ENCODE measurements at regions not wholly inside any gene's neighbourhood (a gene's known extent, or its start where the extent isn't known, plus 50 kb on each side); places are given as distances from the start of the nearest gene placed in this dataset.

GRCh38 chr2:30349691-30350090 lies 97.4 kb upstream of the LCLAT1 start:
- Mint-ChIP-seq H3K4me1 (peaks cover 24% of the 10 kb centered on the region), H3K9me3 (no peaks in the 10 kb centered on the region), H3K27ac (no peak overlapping the region), H3K36me3 (ENCODE audit: low read depth) (no peaks in the 10 kb centered on the region), H3K4me3 (no peak overlapping the region), H3K27me3 (ENCODE audit: insufficient read depth) (no peaks in the 10 kb centered on the region)
- no peaks in the 10 kb centered on the region for H3K36me3 ChIP-seq (ENCODE audit: control insufficient read depth, insufficient read depth, low read length)
- H3K9ac ChIP-seq (ENCODE audit: extremely low read depth, low read length, poor library complexity, severe bottlenecking), result no peak overlapping the region
- no peak overlapping the region for H3K27ac ChIP-seq (ENCODE audit: low read depth, low read length)
- H3K4me1 ChIP-seq (ENCODE audit: control insufficient read depth, insufficient read depth, low read length), result peaks cover 6% of the 10 kb centered on the region
- H3K27me3 ChIP-seq (ENCODE audit: control insufficient read depth, insufficient read depth, low read length, poor library complexity, severe bottlenecking), result no peaks in the 10 kb centered on the region
- no peak overlapping the region for H3K4me3 ChIP-seq (ENCODE audit: low read length)
- peaks cover under 1% of the 10 kb centered on the region for H3K9me3 ChIP-seq (ENCODE audit: control insufficient read depth, low read length)
- WGBS, 2 experiments (ENCODE audit: insufficient coverage in 1 of 2, insufficient read length in 1 of 2), result 82 to 89% methylated on average over 4 to 7 of the region's 7 CpGs
- TF ChIP-seq CTCF (conservative IDR thresholded peaks at IDR 0.05), result no peak
- DNase-seq, result no peak

- 52 to 87% methylated on average over 8 to 9 of the region's 9 CpGs for WGBS, 2 experiments (ENCODE audit: insufficient coverage in 1 of 2, insufficient read length in 1 of 2)
- H3K27ac Mint-ChIP-seq, result no peak overlapping the region
- no peak for TF ChIP-seq CTCF (conservative IDR thresholded peaks at IDR 0.05)
Observed at GRCh38 chr2:30351116-30351515, 95.9 kb upstream of the LCLAT1 start.

GRCh38 chr2:30351949-30352348 lies 95.1 kb upstream of the LCLAT1 start:
- no peak overlapping the region for H3K4me3 Mint-ChIP-seq
- H3K4me1 Mint-ChIP-seq, result peaks cover 18% of the 10 kb centered on the region
- no peak for DNase-seq

More at GRCh38 chr2:30351116-30351515, 95.9 kb upstream of the LCLAT1 start:
- H3K27ac ChIP-seq (ENCODE audit: low read depth, low read length), result no peak overlapping the region
- no peak for DNase-seq
- no peaks in the 10 kb centered on the region for H3K36me3 ChIP-seq (ENCODE audit: control insufficient read depth, insufficient read depth, low read length)
- H3K9me3 Mint-ChIP-seq, result no peaks in the 10 kb centered on the region
- no peak overlapping the region for H3K4me3 ChIP-seq (ENCODE audit: low read length)
- H3K4me3 Mint-ChIP-seq, result no peak overlapping the region
- H3K27me3 ChIP-seq (ENCODE audit: control insufficient read depth, insufficient read depth, low read length, poor library complexity, severe bottlenecking), result no peaks in the 10 kb centered on the region
- no peak overlapping the region for H3K9ac ChIP-seq (ENCODE audit: extremely low read depth, low read length, poor library complexity, severe bottlenecking)
- H3K4me1 Mint-ChIP-seq, result peaks cover 24% of the 10 kb centered on the region
- no peaks in the 10 kb centered on the region for H3K36me3 Mint-ChIP-seq (ENCODE audit: low read depth)
- no peaks in the 10 kb centered on the region for H3K9me3 ChIP-seq (ENCODE audit: control insufficient read depth, low read length)
- H3K27me3 Mint-ChIP-seq (ENCODE audit: insufficient read depth), result no peaks in the 10 kb centered on the region
- peaks cover 6% of the 10 kb centered on the region for H3K4me1 ChIP-seq (ENCODE audit: control insufficient read depth, insufficient read depth, low read length)

More at GRCh38 chr2:30351949-30352348, 95.1 kb upstream of the LCLAT1 start:
- Histone ChIP-seq H3K36me3 (ENCODE audit: control insufficient read depth, insufficient read depth, low read length) (no peaks in the 10 kb centered on the region), H3K9ac (ENCODE audit: extremely low read depth, low read length, poor library complexity, severe bottlenecking) (no peak overlapping the region), H3K4me3 (ENCODE audit: low read length) (no peak overlapping the region), H3K9me3 (ENCODE audit: control insufficient read depth, low read length) (no peaks in the 10 kb centered on the region), H3K27ac (ENCODE audit: low read depth, low read length) (no peak overlapping the region), H3K27me3 (ENCODE audit: control insufficient read depth, insufficient read depth, low read length, poor library complexity, severe bottlenecking) (no peaks in the 10 kb centered on the region), H3K4me1 (ENCODE audit: control insufficient read depth, insufficient read depth, low read length) (peaks cover 6% of the 10 kb centered on the region)
- no peaks in the 10 kb centered on the region for H3K36me3 Mint-ChIP-seq (ENCODE audit: low read depth)
- H3K27ac Mint-ChIP-seq, result no peak overlapping the region
- H3K9me3 Mint-ChIP-seq, result no peaks in the 10 kb centered on the region
- TF ChIP-seq CTCF (conservative IDR thresholded peaks at IDR 0.05), result no peak
- WGBS, 2 experiments (ENCODE audit: insufficient coverage in 1 of 2, insufficient read length in 1 of 2), result 89 to 94% methylated on average over 3 of the region's 3 CpGs
- H3K27me3 Mint-ChIP-seq (ENCODE audit: insufficient read depth), result no peaks in the 10 kb centered on the region

Measured in endodermal cell (in vitro differentiated cells).